HepG2 (cell line): ENCODE measurements at regions not wholly inside any gene's neighbourhood (a gene's known extent, or its start where the extent isn't known, plus 50 kb on each side); places are given as distances from the start of the nearest gene placed in this dataset.
"Not testable (repeated sequence)": the region's sequence is repeated elsewhere in the genome, so short reads cannot be mapped to it uniquely, and the experiment has no call there.

Experiments
- ATAC-seq: fragments of 200-7000 bp; cut with Tn5 transposase; 3 replicates; pipeline ENCODE4 v1.9.1; 2020; ENCODE audit warnings: mild to moderate bottlenecking, moderate library complexity
- BruUV-seq: library from RNA; stranded (reverse); fragments of 400-500 nt; replicated peaks from 2 replicates; lab custom pipeline; 2021; lab: Mats Ljungman, UMichigan
- CTCF ChIA-PET: fragments of 300-600 bp; formaldehyde crosslinking; extraction: SDS; loops from one replicate; lab custom pipeline; 2021; ENCODE audit warnings: low total read pairs, inconsistent platforms, low intra/inter-chr PET ratio; lab: Yijun Ruan, JAX
- POLR2A ChIA-PET: fragments of 350-600 bp; sonication (Branson Sonifier 250); formaldehyde crosslinking; loops from one replicate; lab custom pipeline; 2020; ENCODE audit warnings: antibody characterized with exemption, inconsistent platforms; lab: Yijun Ruan, JAX
- DNase-seq: peaks from one replicate; pipeline ENCODE4 v3.0.0-alpha.2; 2015; ENCODE audit warnings: low spot score
- FAIRE-seq: peaks from 3 replicates; lab custom pipeline; 2011; peaks lifted over from hg19 to GRCh38; lab: Jason Lieb, UNC
- H2AFZ ChIP-seq: one replicate; pipeline ENCODE4 v1.6.1; 2011; ENCODE audit warnings: low read length, inconsistent platforms
- H3K27ac ChIP-seq: fragments of 300-600 bp; 3 replicates; pipeline ENCODE4 v1.8.0; 2011; ENCODE audit warnings: mixed run types, mild to moderate bottlenecking, mixed read lengths, low read length, inconsistent platforms; ENCODE audit not compliant: insufficient read depth; ENCODE audit errors: extremely low read length
- H3K27me3 ChIP-seq, 2 experiments: fragments of 200-600 bp in 1 of 2; 2 replicates in 1 of 2; 3 replicates in 1 of 2; pipeline versions ENCODE4 v1.6.0 to v1.8.0; 2011; ENCODE audit warnings: low read length in 2 of 2, mild to moderate bottlenecking in 2 of 2, moderate library complexity in 2 of 2, inconsistent platforms in 1 of 2; ENCODE audit not compliant: insufficient read depth in 2 of 2, control insufficient read depth in 1 of 2
- H3K36me3 ChIP-seq, 2 experiments: fragments of 200-600 bp in 1 of 2; replicated peaks in 1 of 2; 2 replicates in 1 of 2; 3 replicates in 1 of 2; pipeline versions ENCODE4 v1.5.1 to v1.8.0; 2011; ENCODE audit warnings: low read length in 2 of 2, inconsistent platforms in 1 of 2; ENCODE audit not compliant: insufficient read depth in 2 of 2, control insufficient read depth in 1 of 2
- H3K4me1 ChIP-seq: 2 replicates; pipeline ENCODE4 v1.5.1; 2012; ENCODE audit warnings: low read length, inconsistent platforms; ENCODE audit not compliant: insufficient read depth
- H3K4me2 ChIP-seq: 2 replicates; pipeline ENCODE4 v1.6.0; 2011; ENCODE audit warnings: low read depth, low read length, inconsistent platforms
- H3K4me3 ChIP-seq, 3 experiments: fragments of 200-600 bp in 1 of 3; sonication (generic), shearing (Covaris generic) in 1 of 3; replicated peaks in 1 of 3; 2 replicates each; pipeline ENCODE4 v1.5.1; 2011 to 2016; ENCODE audit warnings: low read length in 3 of 3, inconsistent platforms in 2 of 3, low read depth in 2 of 3, mild to moderate bottlenecking in 2 of 3, control low read depth in 1 of 3, mixed read lengths in 1 of 3; ENCODE audit not compliant: insufficient read depth in 1 of 3
- H3K79me2 ChIP-seq: one replicate; pipeline ENCODE4 v1.6.1; 2011; ENCODE audit warnings: low read length, inconsistent platforms; ENCODE audit not compliant: insufficient read depth
- H3K9ac ChIP-seq: 2 replicates; pipeline ENCODE4 v1.6.0; 2011; ENCODE audit warnings: mild to moderate bottlenecking, low read depth, low read length, inconsistent platforms; ENCODE audit not compliant: insufficient read depth
- H3K9me3 ChIP-seq: 2 replicates; pipeline ENCODE4 v1.5.1; 2012; ENCODE audit warnings: mild to moderate bottlenecking, low read length
- H4K20me1 ChIP-seq: 2 replicates; pipeline ENCODE4 v1.6.0; 2011; ENCODE audit warnings: inconsistent platforms, mild to moderate bottlenecking, low read length, moderate library complexity; ENCODE audit not compliant: insufficient read depth
- CREB1 ChIP-seq, 2 experiments: fragments of 450-650 bp in 1 of 2; IDR thresholded peaks; 2 replicates each; pipeline ENCODE4 v1.6.1; 2016 to 2017; ENCODE audit warnings: control low read depth in 1 of 2, mild to moderate bottlenecking in 1 of 2, missing compliant biosample characterization in 1 of 2, missing genetic modification characterization in 1 of 2
- WGBS: methylation state at CpG from one replicate; pipeline ENCODE4 v1.1.6; 2017; ENCODE audit warnings: low lambda C conversion rate; 5-methylcytosine and 5-hydroxymethylcytosine counted together
- in situ Hi-C: cut with HindIII; loops from 2 replicates; pipeline ENCODE4 v1.10.0; 2017; ENCODE audit warnings: low pct_unique_long_range_greater_than_20kb; ENCODE audit not compliant: extremely low pct_ligation_motif_present
- intact Hi-C: fragments of 100-400 bp; cut with micrococcal nuclease; formaldehyde crosslinking; loops from one replicate; pipeline ENCODE4 v1.10.0; 2022; ENCODE audit not compliant: unreplicated experiment

DNA sequence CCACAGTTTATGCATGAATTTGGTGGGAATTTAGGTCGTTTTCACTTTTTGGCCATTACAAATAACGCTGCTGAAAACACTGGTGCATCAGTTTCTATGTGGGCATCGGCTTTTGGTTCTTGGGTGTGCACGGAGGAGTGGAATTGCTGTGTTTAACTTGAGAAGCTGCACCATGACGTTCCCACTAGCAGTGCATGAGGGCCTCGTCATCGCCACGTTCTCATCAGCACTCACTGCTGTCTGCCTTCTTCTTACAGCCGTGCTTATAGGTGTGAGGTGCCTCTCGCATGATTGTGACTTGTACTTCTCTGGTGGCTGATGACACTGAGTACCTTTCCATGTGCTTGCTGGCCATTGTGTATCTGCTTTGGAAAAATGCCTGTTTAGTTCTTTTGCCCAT, 204.4 kb downstream of the BANP start:
- H3K27me3 ChIP-seq: peaks cover 3 to 24% of the 10 kb centered on the region in 2 experiments; a peak in 4 of 5 replicates
- not testable (repeated sequence) for H4K20me1 ChIP-seq; TF ChIP-seq CREB1 (CRISPR knock-in tag; IDR thresholded peaks at IDR 0.05)
- TF ChIP-seq CREB1 (IDR thresholded peaks at IDR 0.05): peak; percentile 47; the same call in 1 of the 2 replicates
- TF ChIP-seq, all 625 proteins: peak for 1; not testable (repeated sequence) for 624
- intact Hi-C loops, H3K79me2 ChIP-seq, DNase-seq, ATAC-seq, H3K4me2 ChIP-seq, H3K9me3 ChIP-seq, H3K27ac ChIP-seq, FAIRE-seq, H3K9ac ChIP-seq, BruUV-seq, CTCF ChIA-PET, H2AFZ ChIP-seq, POLR2A ChIA-PET, H3K36me3 ChIP-seq, H3K4me3 ChIP-seq, in situ Hi-C loops: not testable (repeated sequence)
- WGBS: 23% methylated on average over 10 of the region's 10 CpGs
- peaks cover 24% of the 10 kb centered on the region for H3K4me1 ChIP-seq

DNA sequence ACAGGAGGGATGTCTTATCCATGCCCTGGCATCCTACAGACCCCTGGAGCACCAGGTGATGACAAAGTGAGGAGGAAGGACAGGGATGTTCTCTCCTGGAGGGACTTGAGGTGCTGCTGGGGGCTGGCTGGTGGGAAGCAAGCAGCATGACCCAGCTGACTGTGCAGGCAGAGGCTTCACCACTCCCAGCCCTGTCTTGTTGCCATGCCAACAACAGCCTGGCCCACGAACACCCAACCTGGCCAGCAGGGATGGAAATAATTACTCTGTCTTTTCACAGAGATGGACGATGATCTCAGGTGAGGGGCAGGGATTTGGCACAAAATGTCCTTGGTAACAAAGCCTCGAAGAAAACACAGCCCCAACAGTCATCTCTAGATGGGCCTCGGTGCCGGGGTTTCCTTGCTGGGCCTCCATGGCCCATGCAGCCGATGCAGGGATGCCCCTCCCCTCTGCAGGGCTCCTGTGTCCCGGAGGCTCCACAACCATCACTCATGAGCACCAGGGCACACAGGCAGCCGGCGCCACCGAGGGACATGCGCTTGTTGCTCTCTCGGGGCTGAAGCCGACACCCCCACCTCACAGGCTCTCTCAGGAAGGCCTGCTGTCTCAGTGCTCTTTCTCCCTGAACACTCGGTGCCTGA, 205.5 kb downstream of the BANP start:
- H3K36me3 ChIP-seq, DNase-seq, H4K20me1 ChIP-seq, H3K4me3 ChIP-seq, H3K79me2 ChIP-seq, intact Hi-C loops, BruUV-seq, in situ Hi-C loops, H3K9ac ChIP-seq, ATAC-seq, H3K4me2 ChIP-seq, FAIRE-seq, CTCF ChIA-PET, H3K9me3 ChIP-seq, H3K27ac ChIP-seq, POLR2A ChIA-PET, H2AFZ ChIP-seq: not testable (repeated sequence)
- Histone ChIP-seq H3K27me3 (peaks cover 3 to 24% of the 10 kb centered on the region in 2 experiments; a peak in 4 of 5 replicates), H3K4me1 (peaks cover 15% of the 10 kb centered on the region; the same call in 1 of the 2 replicates)
- WGBS: 40% methylated on average over 5 of the region's 14 CpGs

DNA sequence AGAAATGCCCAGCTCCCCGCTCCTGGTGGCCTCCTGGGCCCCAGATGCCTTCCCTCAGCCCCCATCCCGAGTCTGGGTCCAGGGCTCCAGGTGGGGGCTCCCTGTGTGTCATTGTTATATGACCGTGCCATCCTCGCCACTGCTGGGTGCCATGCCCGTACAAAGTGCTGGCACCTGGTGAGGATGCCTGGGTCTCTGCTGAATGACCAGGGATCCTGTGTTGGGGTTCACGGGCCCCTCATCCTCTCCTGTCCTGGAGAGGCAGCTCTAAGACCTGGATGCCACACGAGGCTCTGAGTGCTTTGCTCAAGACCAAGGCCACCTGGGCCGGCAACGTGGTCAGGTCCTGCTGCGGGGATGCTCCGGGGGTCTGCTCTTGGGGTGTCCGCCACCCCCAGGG, 206.5 kb downstream of the BANP start:
- ATAC-seq, H2AFZ ChIP-seq, H3K9me3 ChIP-seq, DNase-seq, H3K9ac ChIP-seq, H3K27ac ChIP-seq, in situ Hi-C loops, H4K20me1 ChIP-seq, H3K79me2 ChIP-seq, POLR2A ChIA-PET, CTCF ChIA-PET, intact Hi-C loops, H3K4me3 ChIP-seq, BruUV-seq, H3K36me3 ChIP-seq, FAIRE-seq, H3K4me2 ChIP-seq: not testable (repeated sequence)
- peaks cover 15% of the 10 kb centered on the region; the same call in 1 of the 2 replicates for H3K4me1 ChIP-seq
- 13% methylated on average over 3 of the region's 12 CpGs for WGBS
- H3K27me3 ChIP-seq: peaks cover 3 to 24% of the 10 kb centered on the region in 2 experiments; a peak in 4 of 5 replicates

DNA sequence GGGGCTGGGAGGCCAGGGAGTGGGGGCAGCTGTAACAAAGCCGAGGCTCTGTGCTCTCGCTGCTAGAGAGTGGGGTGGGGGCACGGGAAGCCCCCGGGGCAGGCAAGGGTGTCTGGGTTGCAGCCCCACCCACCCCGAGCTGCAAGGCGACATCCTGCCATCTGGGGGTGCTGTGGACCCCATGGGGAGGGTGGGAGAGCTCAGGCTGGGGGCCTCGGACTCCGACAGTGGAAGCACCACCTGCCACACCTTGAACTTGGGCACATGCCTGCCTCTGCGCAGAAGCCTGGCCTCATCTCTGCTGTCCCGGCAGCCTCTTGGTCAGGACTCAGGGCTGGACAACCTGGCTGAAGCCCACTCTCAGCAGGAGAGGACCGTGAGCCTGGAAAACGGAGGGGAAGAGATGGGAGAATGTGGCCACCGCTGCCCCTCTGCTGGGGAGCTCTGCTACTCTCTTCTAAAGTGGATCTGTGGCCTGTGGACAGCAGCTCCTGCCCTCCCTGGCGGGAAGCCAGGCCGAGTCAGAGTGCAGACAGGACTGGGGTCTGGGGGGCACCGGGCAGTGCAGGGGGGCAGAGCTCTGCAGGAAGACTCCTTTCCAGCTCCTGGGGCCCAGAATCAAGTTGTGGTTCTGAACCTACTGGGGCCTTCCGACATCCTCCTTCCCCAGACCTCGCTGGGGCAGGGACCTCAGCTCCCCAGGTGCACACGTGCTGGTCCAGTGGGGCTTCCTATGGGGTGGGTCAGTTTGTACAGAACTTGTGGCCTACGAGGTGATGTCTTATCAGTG, 207.2 kb downstream of the BANP start:
- H3K36me3 ChIP-seq, in situ Hi-C loops, FAIRE-seq, BruUV-seq, H3K79me2 ChIP-seq, H2AFZ ChIP-seq, H4K20me1 ChIP-seq, POLR2A ChIA-PET, H3K9ac ChIP-seq, H3K4me3 ChIP-seq, DNase-seq, H3K27ac ChIP-seq, H3K9me3 ChIP-seq, H3K4me2 ChIP-seq, CTCF ChIA-PET, intact Hi-C loops: not testable (repeated sequence)
- peaks cover 3 to 21% of the 10 kb centered on the region in 2 experiments; a peak in 4 of 5 replicates for H3K27me3 ChIP-seq
- H3K4me1 ChIP-seq: peaks cover 11% of the 10 kb centered on the region; the same call in 1 of the 2 replicates
- WGBS: 10% methylated on average over 7 of the region's 20 CpGs
- ATAC-seq: peak; percentile 12
